NCI-H1436 (cell line): ENCODE measurements at regions not wholly inside any gene's neighbourhood (a gene's known extent, or its start where the extent isn't known, plus 50 kb on each side); places are given as distances from the start of the nearest gene placed in this dataset.
"Not testable (repeated sequence)": the region's sequence is repeated elsewhere in the genome, so short reads cannot be mapped to it uniquely, and the experiment has no call there.

Experiments
- DNase-seq: peaks from one replicate; lab custom pipeline; 2025; lab: John Stamatoyannopoulos, UW

- DNase-seq: no peak
Measured at GRCh38 chr1:99062192-99062591, 57.5 kb upstream of the PLPPR5 start.

GRCh38 chr1:99069146-99069545 is 64.5 kb upstream of the PLPPR5 start:
- DNase-seq: no peak

- DNase-seq: not testable (repeated sequence)
Measured at GRCh38 chr1:99078529-99078928, 73.9 kb upstream of the PLPPR5 start.

GRCh38 chr1:99082366-99082765 is 77.7 kb upstream of the PLPPR5 start:
- DNase-seq: no peak

GRCh38 chr1:99083338-99083737 is 78.7 kb upstream of the PLPPR5 start:
- DNase-seq: no peak

- DNase-seq: no peak
Measured at GRCh38 chr1:99084562-99084961, 79.9 kb upstream of the PLPPR5 start.

GRCh38 chr1:99086057-99086456 is 81.4 kb upstream of the PLPPR5 start:
- no peak for DNase-seq

GRCh38 chr1:99098589-99098988 is 93.9 kb upstream of the PLPPR5 start:
- DNase-seq: no peak

- no peak for DNase-seq
Measured at GRCh38 chr1:99106274-99106673, 101.6 kb upstream of the PLPPR5 start.

- no peak for DNase-seq
Measured at GRCh38 chr1:99107680-99108079, 103.0 kb upstream of the PLPPR5 start.

GRCh38 chr1:99110140-99111041 is 105.7 kb upstream of the PLPPR5 start:
- DNase-seq: no peak

- no peak for DNase-seq
Measured at GRCh38 chr1:99115231-99115630, 110.6 kb upstream of the PLPPR5 start.

- DNase-seq: no peak
Measured at GRCh38 chr1:99119188-99119587, 114.5 kb upstream of the PLPPR5 start.

GRCh38 chr1:99122039-99122438 is 117.4 kb upstream of the PLPPR5 start:
- no peak for DNase-seq

- DNase-seq: no peak
Measured at GRCh38 chr1:99123936-99124335, 119.3 kb upstream of the PLPPR5 start.

- DNase-seq: no peak
Measured at GRCh38 chr1:99131546-99131945, 126.9 kb upstream of the PLPPR5 start.

- no peak for DNase-seq
Measured at GRCh38 chr1:99133756-99134500, 129.3 kb upstream of the PLPPR5 start.

- DNase-seq: no peak
Measured at GRCh38 chr1:99137554-99138206, 126.6 kb upstream of the PLPPR4 start.

GRCh38 chr1:99139876-99140275 is 124.4 kb upstream of the PLPPR4 start:
- no peak for DNase-seq

GRCh38 chr1:99146129-99146848 is 118.0 kb upstream of the PLPPR4 start:
- no peak for DNase-seq

GRCh38 chr1:99149952-99150351 is 114.3 kb upstream of the PLPPR4 start:
- no peak for DNase-seq

- no peak for DNase-seq
Measured at GRCh38 chr1:99152132-99152531, 112.2 kb upstream of the PLPPR4 start.
